Cardiac fibroblast (primary cell): ENCODE measurements at regions not wholly inside any gene's neighbourhood (a gene's known extent, or its start where the extent isn't known, plus 50 kb on each side); places are given as distances from the start of the nearest gene placed in this dataset.

Experiments
- DNase-seq, 2 donors: peaks; one replicate each; pipeline versions ENCODE4 v3.0.0 to v3.0.0-alpha.2; 2010; ENCODE audit warnings: low read depth in 2 of 2
- H3K4me3 ChIP-seq, 2 donors: replicated peaks in 1 of 2; 1 replicate in 1 of 2; 2 replicates in 1 of 2; pipeline ENCODE4 v1.5.1; 2011; ENCODE audit warnings: low read depth in 2 of 2, low read length in 2 of 2, mild to moderate bottlenecking in 2 of 2, moderate library complexity in 1 of 2
- TF ChIP-seq, protein P1 (sequence below): IDR thresholded peaks from one replicate; pipeline ENCODE4 v1.5.1; 2011; ENCODE audit warnings: low read depth, mild to moderate bottlenecking, low read length, inconsistent platforms

DNA sequence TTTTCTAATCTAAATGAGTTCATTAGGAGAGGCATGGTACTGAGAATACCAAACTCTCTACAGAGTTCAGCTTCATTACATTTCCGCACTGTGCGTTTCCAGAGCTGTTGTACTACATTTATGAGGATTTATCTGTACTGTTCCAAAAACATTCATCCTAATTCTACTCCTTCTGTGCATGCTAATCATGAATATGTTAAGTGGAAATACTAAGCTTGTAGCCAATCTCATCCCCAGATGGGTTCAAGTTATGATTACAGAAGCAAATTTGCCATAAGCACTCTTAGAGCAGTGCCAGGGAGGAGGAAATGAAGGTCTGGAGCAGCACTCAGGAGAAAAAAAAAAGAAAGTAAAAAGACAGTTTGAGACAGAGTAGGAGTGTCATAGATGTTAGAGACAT lies 544.3 kb downstream of the GBE1 start:
- H3K4me3 ChIP-seq, result no peak overlapping the region
- no peak for DNase-seq
- TF ChIP-seq, protein P1, sequence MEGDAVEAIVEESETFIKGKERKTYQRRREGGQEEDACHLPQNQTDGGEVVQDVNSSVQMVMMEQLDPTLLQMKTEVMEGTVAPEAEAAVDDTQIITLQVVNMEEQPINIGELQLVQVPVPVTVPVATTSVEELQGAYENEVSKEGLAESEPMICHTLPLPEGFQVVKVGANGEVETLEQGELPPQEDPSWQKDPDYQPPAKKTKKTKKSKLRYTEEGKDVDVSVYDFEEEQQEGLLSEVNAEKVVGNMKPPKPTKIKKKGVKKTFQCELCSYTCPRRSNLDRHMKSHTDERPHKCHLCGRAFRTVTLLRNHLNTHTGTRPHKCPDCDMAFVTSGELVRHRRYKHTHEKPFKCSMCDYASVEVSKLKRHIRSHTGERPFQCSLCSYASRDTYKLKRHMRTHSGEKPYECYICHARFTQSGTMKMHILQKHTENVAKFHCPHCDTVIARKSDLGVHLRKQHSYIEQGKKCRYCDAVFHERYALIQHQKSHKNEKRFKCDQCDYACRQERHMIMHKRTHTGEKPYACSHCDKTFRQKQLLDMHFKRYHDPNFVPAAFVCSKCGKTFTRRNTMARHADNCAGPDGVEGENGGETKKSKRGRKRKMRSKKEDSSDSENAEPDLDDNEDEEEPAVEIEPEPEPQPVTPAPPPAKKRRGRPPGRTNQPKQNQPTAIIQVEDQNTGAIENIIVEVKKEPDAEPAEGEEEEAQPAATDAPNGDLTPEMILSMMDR, result no peak

DNA sequence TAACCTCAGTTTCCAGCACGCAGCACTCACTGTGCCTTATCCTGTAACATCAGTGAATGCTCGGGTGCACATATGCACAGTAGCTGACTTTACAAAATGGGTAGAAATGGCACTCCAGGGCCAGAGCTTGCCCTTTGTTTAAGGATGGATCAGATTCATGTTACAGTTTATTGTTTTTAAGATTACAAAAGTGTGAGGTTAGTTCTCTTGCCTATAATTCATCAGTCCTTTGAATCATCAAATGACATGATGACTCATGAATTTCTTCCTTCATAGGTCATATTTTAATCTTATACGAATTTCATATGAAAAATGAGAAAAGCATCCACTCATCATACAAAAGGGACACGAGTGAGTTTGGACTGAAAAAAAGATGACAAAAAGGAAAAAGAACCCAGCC lies 545.3 kb downstream of the GBE1 start:
- H3K4me3 ChIP-seq, result no peak overlapping the region
- DNase-seq, result peak; percentile 16 to 86
- TF ChIP-seq, protein P1, result no peak

GRCh38 chr3:81214631-81215030 lies 546.8 kb downstream of the GBE1 start:
- TF ChIP-seq, protein P1, result no peak
- no peak overlapping the region for H3K4me3 ChIP-seq
- peak in 1 of 2 donors; percentile 32 for DNase-seq

- H3K4me3 ChIP-seq, result no peak overlapping the region
- DNase-seq, result no peak
- TF ChIP-seq, protein P1, result no peak
These were observed 561.9 kb downstream of the GBE1 start for GRCh38 chr3:81199587-81199986.

- DNase-seq, result peak; percentile 6 to 36
- H3K4me3 ChIP-seq, result no peak overlapping the region
- TF ChIP-seq, protein P1, result no peak
These were observed 562.7 kb downstream of the GBE1 start for GRCh38 chr3:81198756-81199155.

DNA sequence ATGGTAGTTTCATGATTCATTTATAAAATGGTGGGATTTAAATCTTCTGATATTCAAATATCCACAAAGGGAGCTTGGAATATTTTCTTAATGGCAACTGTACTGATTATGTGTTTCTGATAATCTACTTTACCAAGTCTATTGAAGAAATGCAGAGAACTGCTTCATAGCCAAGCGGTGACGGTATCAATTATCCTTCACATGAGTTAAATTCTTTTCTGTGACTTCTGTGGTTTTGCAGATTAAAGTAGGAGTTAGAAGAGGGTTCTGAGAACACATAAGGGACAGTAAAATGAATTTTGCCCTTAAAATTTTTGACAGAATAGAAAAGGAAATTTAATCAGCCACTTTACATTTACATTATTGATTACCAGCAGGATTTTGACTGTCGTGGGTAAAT lies 563.2 kb downstream of the GBE1 start:
- TF ChIP-seq, protein P1, result no peak
- H3K4me3 ChIP-seq, result no peak overlapping the region
- no peak for DNase-seq

- TF ChIP-seq, protein P1, result no peak
- peak in 1 of 2 donors; percentile 40 for DNase-seq
- H3K4me3 ChIP-seq, result no peak overlapping the region
These were observed 564.1 kb downstream of the GBE1 start for GRCh38 chr3:81197386-81197785.
